ENCODE measurements at regions not wholly inside any gene's neighbourhood (a gene's known extent, or its start where the extent isn't known, plus 50 kb on each side); places are given as distances from the start of the nearest gene placed in this dataset.

GRCh38 chr3:59138966-59139365 lies 89.1 kb upstream of the CFAP20DC start:
- TF ChIP-seq CTCF (IDR thresholded peaks at IDR 0.05): no peak
- H3K27ac Mint-ChIP-seq (ENCODE audit: unreplicated experiment): no peak overlapping the region
- H3K36me3 Mint-ChIP-seq (ENCODE audit: unreplicated experiment): no peaks in the 10 kb centered on the region
- no peaks in the 10 kb centered on the region for H3K27me3 Mint-ChIP-seq (ENCODE audit: unreplicated experiment)
- no peak overlapping the region for H3K4me3 Mint-ChIP-seq (ENCODE audit: unreplicated experiment)
- no peaks in the 10 kb centered on the region for H3K9me3 Mint-ChIP-seq (ENCODE audit: unreplicated experiment)
- H3K4me1 Mint-ChIP-seq (ENCODE audit: unreplicated experiment): peaks cover 25% of the 10 kb centered on the region
- no peak for DNase-seq (ENCODE audit: extremely low spot score, unreplicated experiment)

DNA sequence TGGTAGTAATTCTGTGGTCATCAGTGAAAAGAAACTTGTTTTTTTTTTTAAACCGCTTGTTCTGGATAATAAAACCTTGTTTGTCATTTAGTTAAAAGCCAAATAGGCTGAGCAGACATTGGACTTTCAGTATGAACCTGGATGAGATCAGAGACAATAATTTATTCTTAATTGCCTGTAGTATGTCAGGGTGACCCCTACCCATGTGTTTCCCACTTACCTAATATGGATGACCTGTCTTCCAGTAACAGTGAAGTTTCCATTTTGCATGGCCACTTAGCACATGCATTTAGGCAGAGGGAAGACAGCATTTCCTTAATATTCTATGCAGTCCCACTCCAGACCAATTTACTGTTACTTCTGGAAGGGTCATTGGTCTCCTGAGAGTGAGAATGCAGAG lies 87.6 kb upstream of the CFAP20DC start:
- Mint-ChIP-seq H3K4me3 (ENCODE audit: unreplicated experiment) (no peak overlapping the region), H3K27me3 (ENCODE audit: unreplicated experiment) (no peaks in the 10 kb centered on the region), H3K4me1 (ENCODE audit: unreplicated experiment) (peaks cover 37% of the 10 kb centered on the region), H3K27ac (ENCODE audit: unreplicated experiment) (no peak overlapping the region), H3K36me3 (ENCODE audit: unreplicated experiment) (no peaks in the 10 kb centered on the region), H3K9me3 (ENCODE audit: unreplicated experiment) (no peaks in the 10 kb centered on the region)
- no peak for DNase-seq (ENCODE audit: extremely low spot score, unreplicated experiment)
- no peak for TF ChIP-seq CTCF (IDR thresholded peaks at IDR 0.05)

DNA sequence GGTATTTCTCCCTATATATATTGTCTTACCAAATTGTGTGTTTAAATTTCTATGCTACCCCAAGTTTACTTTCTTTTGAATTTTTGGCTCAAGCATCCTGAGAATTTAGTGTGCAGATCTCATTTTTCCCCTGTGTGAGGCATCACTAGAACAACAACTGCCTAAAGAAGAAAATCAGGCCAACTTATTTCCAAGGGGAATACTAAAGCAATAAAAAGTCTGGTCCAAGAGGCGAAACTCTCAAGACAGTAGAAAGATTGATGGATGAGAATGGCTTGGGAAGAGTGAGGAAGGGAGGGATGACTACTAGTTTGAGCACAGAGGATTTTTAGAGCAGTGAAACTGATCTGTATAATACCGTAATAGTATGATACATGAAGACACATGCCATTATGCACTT lies 86.3 kb upstream of the CFAP20DC start:
- Mint-ChIP-seq H3K4me1 (ENCODE audit: unreplicated experiment) (peaks cover 48% of the 10 kb centered on the region), H3K4me3 (ENCODE audit: unreplicated experiment) (no peak overlapping the region), H3K9me3 (ENCODE audit: unreplicated experiment) (no peaks in the 10 kb centered on the region), H3K27ac (ENCODE audit: unreplicated experiment) (no peak overlapping the region), H3K36me3 (ENCODE audit: unreplicated experiment) (no peaks in the 10 kb centered on the region), H3K27me3 (ENCODE audit: unreplicated experiment) (no peaks in the 10 kb centered on the region)
- DNase-seq (ENCODE audit: extremely low spot score, unreplicated experiment): no peak
- no peak for TF ChIP-seq CTCF (IDR thresholded peaks at IDR 0.05)

DNA sequence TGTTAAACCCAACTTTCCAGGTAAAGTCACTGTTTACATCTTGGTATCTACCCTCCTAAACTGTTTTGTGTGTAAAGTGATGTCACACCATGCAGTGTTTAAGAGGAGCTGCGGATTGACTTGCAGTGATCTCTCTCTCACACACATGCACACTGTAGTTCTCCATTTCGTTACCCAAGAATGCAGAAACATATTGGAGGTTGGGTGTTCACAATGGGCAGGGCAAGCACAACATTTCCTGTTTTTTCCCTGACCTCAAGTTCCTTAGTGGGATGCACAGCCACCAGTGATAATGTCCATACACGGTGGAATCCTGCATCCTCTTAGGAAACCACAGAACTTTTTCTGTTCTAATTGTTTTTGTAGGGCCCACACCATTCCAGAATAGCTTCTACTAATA lies 85.3 kb upstream of the CFAP20DC start:
- H3K4me1 Mint-ChIP-seq (ENCODE audit: unreplicated experiment): peaks cover 55% of the 10 kb centered on the region
- no peak for TF ChIP-seq CTCF (IDR thresholded peaks at IDR 0.05)
- H3K36me3 Mint-ChIP-seq (ENCODE audit: unreplicated experiment): no peaks in the 10 kb centered on the region
- no peaks in the 10 kb centered on the region for H3K9me3 Mint-ChIP-seq (ENCODE audit: unreplicated experiment)
- H3K27me3 Mint-ChIP-seq (ENCODE audit: unreplicated experiment): no peaks in the 10 kb centered on the region
- DNase-seq (ENCODE audit: extremely low spot score, unreplicated experiment): no peak
- H3K4me3 Mint-ChIP-seq (ENCODE audit: unreplicated experiment): no peak overlapping the region
- no peak overlapping the region for H3K27ac Mint-ChIP-seq (ENCODE audit: unreplicated experiment)

DNA sequence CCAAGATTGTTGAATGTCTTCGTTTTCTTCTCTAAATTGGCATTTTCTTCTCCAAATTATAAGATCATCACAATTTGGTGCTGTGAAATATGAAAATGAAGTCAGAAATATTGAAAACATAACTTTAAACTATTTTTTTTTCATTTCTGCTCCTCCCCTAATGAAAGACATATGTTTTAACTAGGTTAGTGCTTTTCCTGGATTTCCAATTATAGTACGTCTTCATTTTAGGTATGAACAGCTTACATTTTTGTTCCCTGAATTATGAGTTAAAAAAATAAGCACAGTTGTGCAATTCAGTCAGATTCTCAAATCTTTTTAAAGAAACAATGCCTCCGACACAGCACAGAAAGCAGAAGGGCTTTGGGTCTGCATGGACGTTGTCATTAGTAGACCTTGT lies 83.5 kb upstream of the CFAP20DC start:
- DNase-seq (ENCODE audit: extremely low spot score, unreplicated experiment): no peak
- no peaks in the 10 kb centered on the region for H3K9me3 Mint-ChIP-seq (ENCODE audit: unreplicated experiment)
- peak overlapping the region; percentile 88 for H3K27ac Mint-ChIP-seq (ENCODE audit: unreplicated experiment)
- H3K4me3 Mint-ChIP-seq (ENCODE audit: unreplicated experiment): peak overlapping the region; percentile 22
- H3K4me1 Mint-ChIP-seq (ENCODE audit: unreplicated experiment): peaks cover 72% of the 10 kb centered on the region
- TF ChIP-seq CTCF (IDR thresholded peaks at IDR 0.05): no peak
- no peaks in the 10 kb centered on the region for H3K27me3 Mint-ChIP-seq (ENCODE audit: unreplicated experiment)
- no peaks in the 10 kb centered on the region for H3K36me3 Mint-ChIP-seq (ENCODE audit: unreplicated experiment)

Measured in osteocyte (in vitro differentiated cells).